HG03045 (cell line): ENCODE measurements at regions not wholly inside any gene's neighbourhood (a gene's known extent, or its start where the extent isn't known, plus 50 kb on each side); places are given as distances from the start of the nearest gene placed in this dataset.
"Not testable (repeated sequence)": the region's sequence is repeated elsewhere in the genome, so short reads cannot be mapped to it uniquely, and the experiment has no call there.

Experiments
- ATAC-seq: cut with Tn5 transposase; IDR thresholded peaks from one replicate; pipeline ENCODE4 v1.9.1; 2021; ENCODE audit warnings: mild to moderate bottlenecking, moderate library complexity; ENCODE audit not compliant: unreplicated experiment

GRCh38 chr12:16881986-16882570 lies 276.1 kb upstream of the LMO3 start:
- ATAC-seq: no peak

- ATAC-seq: no peak
Observed at GRCh38 chr12:16880864-16881285, 274.9 kb upstream of the LMO3 start.

- ATAC-seq: no peak
Observed at GRCh38 chr12:16870845-16871244, 264.9 kb upstream of the LMO3 start.

GRCh38 chr12:16863742-16864141 lies 257.8 kb upstream of the LMO3 start:
- ATAC-seq: no peak

- peak; percentile 91 for ATAC-seq
Observed at GRCh38 chr12:16857456-16857923, 251.5 kb upstream of the LMO3 start.

GRCh38 chr12:16854465-16854864 lies 248.5 kb upstream of the LMO3 start:
- no peak for ATAC-seq

GRCh38 chr12:16849473-16849872 lies 243.5 kb upstream of the LMO3 start:
- no peak for ATAC-seq

GRCh38 chr12:16844875-16845274 lies 238.9 kb upstream of the LMO3 start:
- ATAC-seq: no peak

- peak; percentile 92 for ATAC-seq
Observed at GRCh38 chr12:16833376-16834015, 227.5 kb upstream of the LMO3 start.

- no peak for ATAC-seq
Observed at GRCh38 chr12:16828891-16829290, 222.9 kb upstream of the LMO3 start.

- ATAC-seq: no peak
Observed at GRCh38 chr12:16807731-16808130, 201.8 kb upstream of the LMO3 start.

- ATAC-seq: no peak
Observed at GRCh38 chr12:16796168-16796567, 190.2 kb upstream of the LMO3 start.

GRCh38 chr12:16789204-16789790 lies 183.3 kb upstream of the LMO3 start:
- no peak for ATAC-seq

GRCh38 chr12:16788506-16789203 lies 182.7 kb upstream of the LMO3 start:
- ATAC-seq: no peak

GRCh38 chr12:16785953-16786352 lies 180.0 kb upstream of the LMO3 start:
- ATAC-seq: no peak

- no peak for ATAC-seq
Observed at GRCh38 chr12:16785524-16785923, 179.6 kb upstream of the LMO3 start.

- not testable (repeated sequence) for ATAC-seq
Observed at GRCh38 chr12:16769129-16769528, 163.2 kb upstream of the LMO3 start.

GRCh38 chr12:16766736-16767135 lies 160.8 kb upstream of the LMO3 start:
- no peak for ATAC-seq

- no peak for ATAC-seq
Observed at GRCh38 chr12:16763901-16764300, 157.9 kb upstream of the LMO3 start.

- no peak for ATAC-seq
Observed at GRCh38 chr12:16756833-16757555, 151.0 kb upstream of the LMO3 start.

- no peak for ATAC-seq
Observed at GRCh38 chr12:16730772-16731171, 124.8 kb upstream of the LMO3 start.
